NCI-H1417 treated with DMSO at 0.1 percent for 48 hours (cell line): ENCODE measurements at regions not wholly inside any gene's neighbourhood (a gene's known extent, or its start where the extent isn't known, plus 50 kb on each side); places are given as distances from the start of the nearest gene placed in this dataset.

Experiments
- DNase-seq: peaks from one replicate; lab custom pipeline; 2025; lab: John Stamatoyannopoulos, UW

GRCh38 chr2:59575191-59575590 lies 978.3 kb downstream of the BCL11A start:
- no peak for DNase-seq

- no peak for DNase-seq
Measured at GRCh38 chr2:59572227-59572626, 981.2 kb downstream of the BCL11A start.

GRCh38 chr2:59570818-59571217 lies 982.6 kb downstream of the BCL11A start:
- DNase-seq: no peak

- DNase-seq: no peak
Measured at GRCh38 chr2:59569124-59569523, 984.3 kb downstream of the BCL11A start.

- DNase-seq: no peak
Measured at GRCh38 chr2:59568461-59568860, 985.0 kb downstream of the BCL11A start.

- no peak for DNase-seq
Measured at GRCh38 chr2:59567151-59567550, 986.3 kb downstream of the BCL11A start.

- no peak for DNase-seq
Measured at GRCh38 chr2:59566739-59567138, 986.7 kb downstream of the BCL11A start.

GRCh38 chr2:59561281-59561680 lies 992.2 kb downstream of the BCL11A start:
- no peak for DNase-seq

GRCh38 chr2:59560769-59561168 lies 992.7 kb downstream of the BCL11A start:
- DNase-seq: no peak

GRCh38 chr2:59540864-59541263 lies 1012.6 kb downstream of the BCL11A start:
- no peak for DNase-seq

- DNase-seq: no peak
Measured at GRCh38 chr2:59538398-59538911, 1015.0 kb downstream of the BCL11A start.

GRCh38 chr2:59532808-59533207 lies 1020.6 kb downstream of the BCL11A start:
- DNase-seq: no peak

GRCh38 chr2:59530258-59530657 lies 1023.2 kb downstream of the BCL11A start:
- no peak for DNase-seq

GRCh38 chr2:59529726-59530125 lies 1023.7 kb downstream of the BCL11A start:
- DNase-seq: no peak

GRCh38 chr2:59528525-59528924 lies 1024.9 kb downstream of the BCL11A start:
- DNase-seq: no peak

GRCh38 chr2:59502981-59503380 lies 1050.5 kb downstream of the BCL11A start:
- no peak for DNase-seq

GRCh38 chr2:59490994-59491393 lies 1062.5 kb downstream of the BCL11A start:
- no peak for DNase-seq

- DNase-seq: no peak
Measured at GRCh38 chr2:59490192-59490591, 1063.3 kb downstream of the BCL11A start.

- DNase-seq: no peak
Measured at GRCh38 chr2:59484673-59485072, 1068.8 kb downstream of the BCL11A start.

- no peak for DNase-seq
Measured at GRCh38 chr2:59463426-59463825, 1090.0 kb downstream of the BCL11A start.

- DNase-seq: no peak
Measured at GRCh38 chr2:59462422-59463197, 1090.8 kb downstream of the BCL11A start.

GRCh38 chr2:59461127-59461526 lies 1092.3 kb downstream of the BCL11A start:
- DNase-seq: no peak

GRCh38 chr2:59458800-59459199 lies 1094.7 kb downstream of the BCL11A start:
- peak; percentile 57 for DNase-seq

- no peak for DNase-seq
Measured at GRCh38 chr2:59456285-59456684, 1097.2 kb downstream of the BCL11A start.
